ENCODE measurements at regions not wholly inside any gene's neighbourhood (a gene's known extent, or its start where the extent isn't known, plus 50 kb on each side); places are given as distances from the start of the nearest gene placed in this dataset.

GRCh38 chr13:67877031-67877430, 646.9 kb upstream of the PCDH9 start:
- no peak for ATAC-seq
- DNase-seq (ENCODE audit: low spot score) = no peak

GRCh38 chr13:67867206-67867605, 637.1 kb upstream of the PCDH9 start:
- ATAC-seq (no peak), DNase-seq (ENCODE audit: low spot score) (no peak)

- ATAC-seq = no peak
- DNase-seq (ENCODE audit: low spot score) = no peak
These were observed 630.2 kb upstream of the PCDH9 start for GRCh38 chr13:67860315-67860714.

- ATAC-seq (no peak), DNase-seq (ENCODE audit: low spot score) (no peak)
These were observed 629.8 kb upstream of the PCDH9 start for GRCh38 chr13:67859904-67860303.

GRCh38 chr13:67857581-67858310, 627.6 kb upstream of the PCDH9 start:
- DNase-seq (ENCODE audit: low spot score) (no peak), ATAC-seq (no peak)

- no peak for DNase-seq (ENCODE audit: low spot score)
- no peak for ATAC-seq
These were observed 626.8 kb upstream of the PCDH9 start for GRCh38 chr13:67856955-67857354.

- DNase-seq (ENCODE audit: low spot score) (no peak), ATAC-seq (no peak)
These were observed 625.7 kb upstream of the PCDH9 start for GRCh38 chr13:67855741-67856238.

- ATAC-seq (no peak), DNase-seq (ENCODE audit: low spot score) (no peak)
These were observed 624.9 kb upstream of the PCDH9 start for GRCh38 chr13:67854990-67855389.

- no peak for ATAC-seq
- no peak for DNase-seq (ENCODE audit: low spot score)
These were observed 614.4 kb upstream of the PCDH9 start for GRCh38 chr13:67844574-67844973.

GRCh38 chr13:67841071-67841470, 610.9 kb upstream of the PCDH9 start:
- DNase-seq (ENCODE audit: low spot score) (no peak), ATAC-seq (no peak)

- no peak for DNase-seq (ENCODE audit: low spot score)
- no peak for ATAC-seq
These were observed 603.4 kb upstream of the PCDH9 start for GRCh38 chr13:67833564-67833963.

GRCh38 chr13:67829641-67830040, 599.5 kb upstream of the PCDH9 start:
- DNase-seq (ENCODE audit: low spot score) (no peak), ATAC-seq (no peak)

- ATAC-seq = no peak
- no peak for DNase-seq (ENCODE audit: low spot score)
These were observed 597.9 kb upstream of the PCDH9 start for GRCh38 chr13:67827992-67828391.

- DNase-seq (ENCODE audit: low spot score) (no peak), ATAC-seq (no peak)
These were observed 591.5 kb upstream of the PCDH9 start for GRCh38 chr13:67821606-67822005.

GRCh38 chr13:67806796-67807195, 576.7 kb upstream of the PCDH9 start:
- DNase-seq (ENCODE audit: low spot score) = no peak

GRCh38 chr13:67803118-67803517, 573.0 kb upstream of the PCDH9 start:
- no peak for ATAC-seq

More at GRCh38 chr13:67806796-67807195, 576.7 kb upstream of the PCDH9 start:
- ATAC-seq = no peak

GRCh38 chr13:67792151-67792676, 562.1 kb upstream of the PCDH9 start:
- no peak for DNase-seq (ENCODE audit: low spot score)
- ATAC-seq = no peak

More at GRCh38 chr13:67803118-67803517, 573.0 kb upstream of the PCDH9 start:
- DNase-seq (ENCODE audit: low spot score) = no peak

- ATAC-seq = no peak
These were observed 560.9 kb upstream of the PCDH9 start for GRCh38 chr13:67791047-67791446.

GRCh38 chr13:67776151-67776550, 546.0 kb upstream of the PCDH9 start:
- DNase-seq (ENCODE audit: low spot score) = no peak
- ATAC-seq = no peak

More at GRCh38 chr13:67791047-67791446, 560.9 kb upstream of the PCDH9 start:
- DNase-seq (ENCODE audit: low spot score) = no peak

GRCh38 chr13:67775359-67775758, 545.2 kb upstream of the PCDH9 start:
- DNase-seq (ENCODE audit: low spot score) = no peak

GRCh38 chr13:67772807-67773453, 542.8 kb upstream of the PCDH9 start:
- no peak for DNase-seq (ENCODE audit: low spot score)

More at GRCh38 chr13:67775359-67775758, 545.2 kb upstream of the PCDH9 start:
- no peak for ATAC-seq

GRCh38 chr13:67771106-67771505, 541.0 kb upstream of the PCDH9 start:
- DNase-seq (ENCODE audit: low spot score) = no peak
- no peak for ATAC-seq

More at GRCh38 chr13:67772807-67773453, 542.8 kb upstream of the PCDH9 start:
- no peak for ATAC-seq

All from left lobe of liver (tissue), 2 donors.